A549 (cell line): ENCODE measurements at regions not wholly inside any gene's neighbourhood (a gene's known extent, or its start where the extent isn't known, plus 50 kb on each side); places are given as distances from the start of the nearest gene placed in this dataset.

Source experiments
- ATAC-seq, 2 experiments: fragments of 200-7000 bp in 1 of 2; fragments of >200 bp in 1 of 2; cut with Nextera tagmentation in 1 of 2; cut with Tn5 transposase in 1 of 2; 3 replicates each; pipeline versions ENCODE4 v1.8.0 to v1.9.1; 2018 to 2020; ENCODE audit warnings: mild to moderate bottlenecking in 1 of 2, moderate library complexity in 1 of 2
- CTCF ChIA-PET: fragments of 300-600 bp; sonication (Branson Sonifier 250); formaldehyde crosslinking; extraction: SDS; loops from one replicate; lab custom pipeline; 2021; ENCODE audit warnings: antibody characterized with exemption, inconsistent platforms; lab: Yijun Ruan, JAX
- POLR2A ChIA-PET: fragments of 350-600 bp; formaldehyde crosslinking; extraction: SDS; loops from one replicate; lab custom pipeline; 2021; ENCODE audit warnings: antibody characterized with exemption, inconsistent platforms; lab: Yijun Ruan, JAX
- DNase-seq, 2 experiments: peaks; one replicate each; pipeline versions ENCODE4 v3.0.0 to v3.0.0-alpha.2; 2011 to 2016; ENCODE audit warnings: low read depth in 1 of 2, low spot score in 1 of 2
- FAIRE-seq: peaks from 2 replicates; lab custom pipeline; 2011; peaks lifted over from hg19 to GRCh38; lab: Jason Lieb, UNC
- H3K27ac ChIP-seq, 2 experiments: fragments of >200 bp; sonication (Bioruptor Twin); formaldehyde crosslinking; 3 replicates each; pipeline ENCODE4 v1.5.1; 2016 to 2017
- H3K4me1 ChIP-seq: fragments of >200 bp; sonication (Bioruptor Twin); formaldehyde crosslinking; 3 replicates; pipeline ENCODE4 v1.6.1; 2016
- H3K4me2 ChIP-seq: fragments of >200 bp; sonication (Bioruptor Twin); formaldehyde crosslinking; 3 replicates; pipeline ENCODE4 v1.6.1; 2016
- H3K4me3 ChIP-seq: fragments of >200 bp; sonication (Bioruptor Twin); formaldehyde crosslinking; 3 replicates; pipeline ENCODE4 v1.5.1; 2016
- H3K9me3 ChIP-seq: fragments of >200 bp; sonication (Bioruptor Twin); formaldehyde crosslinking; 3 replicates; pipeline ENCODE4 v1.6.1; 2016
- CBX8 ChIP-seq: fragments of 200-600 bp; sonication (generic); IDR thresholded peaks from 2 replicates; pipeline ENCODE4 v1.6.1; 2016
- CHD4 ChIP-seq: fragments of 200-600 bp; sonication (generic); IDR thresholded peaks from 2 replicates; pipeline ENCODE4 v1.6.1; 2016; ENCODE audit warnings: antibody characterized with exemption, mild to moderate bottlenecking, borderline replicate concordance
- CTCF ChIP-seq: fragments of >200 bp; sonication (Bioruptor Twin); formaldehyde crosslinking; IDR thresholded peaks from 3 replicates; pipeline ENCODE4 v1.5.1; 2016
- EHMT2 ChIP-seq: fragments of 200-600 bp; sonication (generic); IDR thresholded peaks from 2 replicates; pipeline ENCODE4 v1.6.1; 2016; ENCODE audit warnings: antibody characterized with exemption, low read depth, mild to moderate bottlenecking, moderate library complexity
- ELK1 ChIP-seq: fragments of 150-350 bp; IDR thresholded peaks from 2 replicates; pipeline ENCODE4 v1.6.1; 2014; ENCODE audit warnings: low read depth, mild to moderate bottlenecking, low read length
- ESRRA ChIP-seq: fragments of 150-350 bp; IDR thresholded peaks from 2 replicates; pipeline ENCODE4 v1.6.1; 2014; ENCODE audit warnings: mild to moderate bottlenecking, low read length, borderline replicate concordance
- HDAC2 ChIP-seq: fragments of 200-600 bp; sonication (generic); IDR thresholded peaks from 2 replicates; pipeline ENCODE4 v1.6.1; 2016
- HEYL ChIP-seq: fragments of 250-450 bp; sonication (Bioruptor Pico); IDR thresholded peaks from 2 replicates; pipeline ENCODE4 v1.8.0; 2021; ENCODE audit warnings: mild to moderate bottlenecking, moderate library complexity
- HOXA7 ChIP-seq: fragments of 250-450 bp; sonication (Bioruptor Pico); IDR thresholded peaks from 2 replicates; pipeline ENCODE4 v1.5.0; 2020; ENCODE audit warnings: mild to moderate bottlenecking, moderate library complexity
- HOXB13 ChIP-seq: fragments of 250-450 bp; sonication (Bioruptor Pico); IDR thresholded peaks from 2 replicates; pipeline ENCODE4 v1.5.0; 2020; ENCODE audit warnings: low read depth, mild to moderate bottlenecking, moderate library complexity
- HOXB5 ChIP-seq: fragments of 250-450 bp; sonication (Bioruptor Pico); IDR thresholded peaks from 2 replicates; pipeline ENCODE4 v1.5.0; 2020; ENCODE audit warnings: mild to moderate bottlenecking, moderate library complexity
- JUN ChIP-seq, 2 experiments: fragments of >200 bp; sonication (Bioruptor Twin); formaldehyde crosslinking; IDR thresholded peaks; 2 replicates in 1 of 2; 3 replicates in 1 of 2; pipeline ENCODE4 v1.6.1; 2016 to 2017
- KDM1A ChIP-seq: fragments of 200-600 bp; sonication (generic); IDR thresholded peaks from 2 replicates; pipeline ENCODE4 v1.6.1; 2016; ENCODE audit warnings: low read depth, mild to moderate bottlenecking
- MAZ ChIP-seq: fragments of 150-350 bp; IDR thresholded peaks from 2 replicates; pipeline ENCODE4 v1.6.1; 2014; ENCODE audit warnings: antibody characterized with exemption, low read depth, low read length, borderline replicate concordance
- NFE2L2 ChIP-seq: fragments of 150-350 bp; conservative IDR thresholded peaks from 2 replicates; pipeline ENCODE4 v1.6.1; 2014; ENCODE audit warnings: low read length
- PHF8 ChIP-seq: fragments of 200-600 bp; sonication (generic); IDR thresholded peaks from 2 replicates; pipeline ENCODE4 v1.6.1; 2016; ENCODE audit warnings: low read depth, mild to moderate bottlenecking, antibody characterized with exemption, moderate library complexity, borderline replicate concordance
- POLR2AphosphoS2 ChIP-seq: conservative IDR thresholded peaks from 2 replicates; pipeline ENCODE4 v1.6.1; 2012; ENCODE audit warnings: low read length, improper control_type of control experiment, inconsistent platforms
- RAD21 ChIP-seq, 2 experiments: fragments of >200 bp in 1 of 2; sonication (Bioruptor Twin) in 1 of 2; formaldehyde crosslinking in 1 of 2; IDR thresholded peaks in 1 of 2; conservative IDR thresholded peaks in 1 of 2; 2 replicates in 1 of 2; 3 replicates in 1 of 2; pipeline ENCODE4 v1.6.1; 2012 to 2018; ENCODE audit warnings: inconsistent platforms in 1 of 2
- RFX5 ChIP-seq: fragments of 450-650 bp; IDR thresholded peaks from 2 replicates; pipeline ENCODE4 v1.7.1; 2014; ENCODE audit warnings: antibody characterized with exemption, mild to moderate bottlenecking, moderate library complexity
- TP53 ChIP-seq: fragments of 250-450 bp; sonication (Bioruptor Pico); IDR thresholded peaks from 2 replicates; pipeline ENCODE4 v1.5.0; 2021; ENCODE audit warnings: mild to moderate bottlenecking, moderate library complexity
- ZC3H11A ChIP-seq: fragments of 450-650 bp; IDR thresholded peaks from 2 replicates; pipeline ENCODE4 v1.6.1; 2014; ENCODE audit warnings: antibody characterized with exemption, mild to moderate bottlenecking
- WGBS: methylation state at CpG from one replicate; pipeline ENCODE4 v1.1.6; 2017; ENCODE audit errors: missing lambda C conversion rate; 5-methylcytosine and 5-hydroxymethylcytosine counted together
- TF ChIP-seq, protein P1 (sequence below): fragments of 250-450 bp; sonication (Bioruptor Pico); IDR thresholded peaks from 2 replicates; pipeline ENCODE4 v1.5.0; 2020; ENCODE audit warnings: low read depth, mild to moderate bottlenecking, moderate library complexity
- TF ChIP-seq, protein P2 (sequence below): fragments of 200-600 bp; sonication (generic); IDR thresholded peaks from 2 replicates; pipeline ENCODE4 v1.6.1; 2016; ENCODE audit warnings: antibody characterized with exemption, mild to moderate bottlenecking, moderate library complexity

DNA sequence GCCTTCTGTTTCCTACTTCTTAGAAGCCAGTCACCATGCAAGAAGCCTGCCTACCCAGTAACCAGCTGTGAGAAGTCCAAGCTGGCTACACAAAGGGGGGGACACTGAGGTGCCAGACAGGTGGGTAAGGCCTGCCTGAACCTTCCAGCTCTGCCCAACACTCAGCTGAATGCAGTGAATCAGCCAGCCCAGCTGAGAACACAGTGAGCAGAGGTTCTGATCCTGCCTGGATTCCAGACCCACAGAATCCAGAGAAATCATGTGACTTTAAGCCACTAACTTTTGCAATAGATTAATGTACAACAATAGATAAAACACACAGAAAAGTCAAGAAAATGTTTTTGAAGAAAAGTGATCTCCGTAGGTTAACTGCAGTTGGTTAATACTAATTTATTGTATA, 151.7 kb downstream of the EFNB2 start:
- FAIRE-seq = no peak
- WGBS = 84% methylated on average over 1 of the region's 1 CpG

GRCh38 chr13:106382534-106382933, 152.9 kb downstream of the EFNB2 start:
- Histone ChIP-seq H3K4me1 (no peaks in the 10 kb centered on the region), H3K4me3 (no peak overlapping the region), H3K9me3 (no peaks in the 10 kb centered on the region), H3K4me2 (no peak overlapping the region), H3K27ac (no peak overlapping the region)
- DNase-seq (no peak), FAIRE-seq (no peak), ATAC-seq (no peak)
- CTCF ChIA-PET = no interaction called here
- TF ChIP-seq CTCF = no peak
- no peak for TF ChIP-seq POLR2AphosphoS2
- no peak for TF ChIP-seq RFX5
- TF ChIP-seq CHD4 = no peak
- TF ChIP-seq KDM1A = no peak
- no peak for TF ChIP-seq NFE2L2
- no peak for TF ChIP-seq RAD21 (conservative IDR thresholded peaks at IDR 0.05 in 1 of 2, IDR thresholded peaks at IDR 0.05 in 1 of 2)
- TF ChIP-seq HEYL (CRISPR knock-in tag) = no peak
- TF ChIP-seq HOXB5 (CRISPR knock-in tag) = no peak
- TF ChIP-seq, protein P1, sequence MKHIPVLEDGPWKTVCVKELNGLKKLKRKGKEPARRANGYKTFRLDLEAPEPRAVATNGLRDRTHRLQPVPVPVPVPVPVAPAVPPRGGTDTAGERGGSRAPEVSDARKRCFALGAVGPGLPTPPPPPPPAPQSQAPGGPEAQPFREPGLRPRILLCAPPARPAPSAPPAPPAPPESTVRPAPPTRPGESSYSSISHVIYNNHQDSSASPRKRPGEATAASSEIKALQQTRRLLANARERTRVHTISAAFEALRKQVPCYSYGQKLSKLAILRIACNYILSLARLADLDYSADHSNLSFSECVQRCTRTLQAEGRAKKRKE (CRISPR knock-in tag) = no peak
- TF ChIP-seq TP53 (CRISPR knock-in tag) = no peak
- TF ChIP-seq, protein P2, sequence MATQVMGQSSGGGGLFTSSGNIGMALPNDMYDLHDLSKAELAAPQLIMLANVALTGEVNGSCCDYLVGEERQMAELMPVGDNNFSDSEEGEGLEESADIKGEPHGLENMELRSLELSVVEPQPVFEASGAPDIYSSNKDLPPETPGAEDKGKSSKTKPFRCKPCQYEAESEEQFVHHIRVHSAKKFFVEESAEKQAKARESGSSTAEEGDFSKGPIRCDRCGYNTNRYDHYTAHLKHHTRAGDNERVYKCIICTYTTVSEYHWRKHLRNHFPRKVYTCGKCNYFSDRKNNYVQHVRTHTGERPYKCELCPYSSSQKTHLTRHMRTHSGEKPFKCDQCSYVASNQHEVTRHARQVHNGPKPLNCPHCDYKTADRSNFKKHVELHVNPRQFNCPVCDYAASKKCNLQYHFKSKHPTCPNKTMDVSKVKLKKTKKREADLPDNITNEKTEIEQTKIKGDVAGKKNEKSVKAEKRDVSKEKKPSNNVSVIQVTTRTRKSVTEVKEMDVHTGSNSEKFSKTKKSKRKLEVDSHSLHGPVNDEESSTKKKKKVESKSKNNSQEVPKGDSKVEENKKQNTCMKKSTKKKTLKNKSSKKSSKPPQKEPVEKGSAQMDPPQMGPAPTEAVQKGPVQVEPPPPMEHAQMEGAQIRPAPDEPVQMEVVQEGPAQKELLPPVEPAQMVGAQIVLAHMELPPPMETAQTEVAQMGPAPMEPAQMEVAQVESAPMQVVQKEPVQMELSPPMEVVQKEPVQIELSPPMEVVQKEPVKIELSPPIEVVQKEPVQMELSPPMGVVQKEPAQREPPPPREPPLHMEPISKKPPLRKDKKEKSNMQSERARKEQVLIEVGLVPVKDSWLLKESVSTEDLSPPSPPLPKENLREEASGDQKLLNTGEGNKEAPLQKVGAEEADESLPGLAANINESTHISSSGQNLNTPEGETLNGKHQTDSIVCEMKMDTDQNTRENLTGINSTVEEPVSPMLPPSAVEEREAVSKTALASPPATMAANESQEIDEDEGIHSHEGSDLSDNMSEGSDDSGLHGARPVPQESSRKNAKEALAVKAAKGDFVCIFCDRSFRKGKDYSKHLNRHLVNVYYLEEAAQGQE = no peak
- TF ChIP-seq HOXA7 (CRISPR knock-in tag) = no peak
- TF ChIP-seq MAZ = no peak
- no peak for TF ChIP-seq HDAC2
- no peak for TF ChIP-seq CBX8
- TF ChIP-seq JUN (IDR thresholded peaks at IDR 0.05) = no peak
- no peak for TF ChIP-seq ESRRA
- POLR2A ChIA-PET = no interaction called here
- 36% methylated on average over 5 of the region's 5 CpGs for WGBS

More for the DNA sequence above, 151.7 kb downstream of the EFNB2 start:
- Histone ChIP-seq H3K4me2 (no peak overlapping the region), H3K27ac (no peak overlapping the region), H3K9me3 (no peaks in the 10 kb centered on the region), H3K4me3 (no peak overlapping the region), H3K4me1 (no peaks in the 10 kb centered on the region)
- TF ChIP-seq HOXB13 (CRISPR knock-in tag) (no peak), PHF8 (no peak), ZC3H11A (no peak), TP53 (CRISPR knock-in tag) (no peak), ELK1 (no peak), EHMT2 (no peak)
- no peak for DNase-seq
- no peak for ATAC-seq
- POLR2A ChIA-PET = no interaction called here
- CTCF ChIA-PET = interaction anchor here (1.2 kb wide), 1 partner anchor 12 kb away, joined by 3 read pairs; no protein-coding TSS in a partner anchor
